ENCODE measurements at regions not wholly inside any gene's neighbourhood (a gene's known extent, or its start where the extent isn't known, plus 50 kb on each side); places are given as distances from the start of the nearest gene placed in this dataset.
"Not testable (repeated sequence)": the region's sequence is repeated elsewhere in the genome, so short reads cannot be mapped to it uniquely, and the experiment has no call there.

GRCh38 chr1:148422921-148423320 is 60.2 kb downstream of the PPIAL4G start:
- not testable (repeated sequence) for TF ChIP-seq CTCF, EP300, POLR2A (IDR thresholded peaks at IDR 0.05)
